Endothelial cell of umbilical vein (primary cell): ENCODE measurements at regions not wholly inside any gene's neighbourhood (a gene's known extent, or its start where the extent isn't known, plus 50 kb on each side); places are given as distances from the start of the nearest gene placed in this dataset.

Experiments used
- BruUV-seq: library from RNA; stranded (reverse); fragments of 400-500 nt; replicated peaks from 2 replicates; lab custom pipeline; 2021; lab: Mats Ljungman, UMichigan
- CTCF ChIA-PET: fragments of 300-600, 350-600 bp; sonication (Branson Sonifier 250); formaldehyde crosslinking; loops from one replicate; lab custom pipeline; 2021; ENCODE audit warnings: antibody characterized with exemption, inconsistent platforms; lab: Charles Lee
- POLR2A ChIA-PET: fragments of 300-600, 350-600 bp; sonication (Branson Sonifier 250); formaldehyde crosslinking; loops from one replicate; lab custom pipeline; 2021; ENCODE audit warnings: antibody characterized with exemption, inconsistent platforms; lab: Charles Lee
- DNase-seq: peaks from one replicate; pipeline ENCODE4 v3.0.0-alpha.2; 2011; ENCODE audit warnings: low read depth, low spot score
- FAIRE-seq: peaks from 2 replicates; lab custom pipeline; 2011; peaks lifted over from hg19 to GRCh38; lab: Jason Lieb, UNC
- H2AFZ ChIP-seq: 2 replicates; pipeline ENCODE4 v1.6.0; 2012; ENCODE audit warnings: low read depth, low read length, control low read depth, inconsistent platforms
- H3K27ac ChIP-seq: 2 replicates; pipeline ENCODE4 v1.5.1; 2011; ENCODE audit warnings: low read depth, mild to moderate bottlenecking, control low read depth, low read length, moderate library complexity; ENCODE audit not compliant: insufficient read depth
- H3K27me3 ChIP-seq, 2 experiments: 2 replicates each; pipeline versions ENCODE4 v1.6.0 to v1.6.1; 2011; ENCODE audit warnings: low read length in 2 of 2, mixed read lengths in 1 of 2; ENCODE audit not compliant: control insufficient read depth in 2 of 2, insufficient read depth in 2 of 2
- H3K36me3 ChIP-seq, 2 experiments: 2 replicates in 1 of 2; 3 replicates in 1 of 2; pipeline ENCODE4 v1.5.1; 2011; ENCODE audit warnings: low read length in 2 of 2, mild to moderate bottlenecking in 1 of 2, moderate library complexity in 1 of 2; ENCODE audit not compliant: control insufficient read depth in 2 of 2, insufficient read depth in 2 of 2; ENCODE audit errors: extremely low read depth in 1 of 2
- H3K4me1 ChIP-seq: 3 replicates; pipeline ENCODE4 v1.5.1; 2011; ENCODE audit warnings: mild to moderate bottlenecking, low read length; ENCODE audit not compliant: control insufficient read depth, insufficient read depth; ENCODE audit errors: extremely low read depth
- H3K4me2 ChIP-seq: 2 replicates; pipeline ENCODE4 v1.6.1; 2011; ENCODE audit warnings: low read length, control low read depth, mixed read lengths; ENCODE audit not compliant: insufficient read depth
- H3K4me3 ChIP-seq, 3 experiments: fragments of 200-600 bp in 1 of 3; sonication (generic), shearing (Covaris generic) in 1 of 3; replicated peaks in 1 of 3; 2 replicates each; pipeline ENCODE4 v1.5.1; 2011 to 2016; ENCODE audit warnings: control low read depth in 3 of 3, low read length in 3 of 3, mild to moderate bottlenecking in 2 of 3, inconsistent platforms in 1 of 3, low read depth in 1 of 3, moderate library complexity in 1 of 3; ENCODE audit not compliant: insufficient read depth in 1 of 3
- H3K79me2 ChIP-seq: 2 replicates; pipeline ENCODE4 v1.6.0; 2012; ENCODE audit warnings: low read length, inconsistent platforms; ENCODE audit not compliant: control insufficient read depth, insufficient read depth
- H3K9ac ChIP-seq: replicated peaks from 2 replicates; pipeline ENCODE3; 2011; ENCODE audit warnings: low read length, control low read depth; ENCODE audit not compliant: insufficient read depth; ENCODE audit errors: extremely low read depth
- H3K9me1 ChIP-seq: replicated peaks from 3 replicates; pipeline ENCODE4 v1.6.0; 2011; ENCODE audit warnings: mild to moderate bottlenecking, low read length; ENCODE audit not compliant: control insufficient read depth, insufficient read depth; ENCODE audit errors: extremely low read depth
- H3K9me3 ChIP-seq: replicated peaks from 2 replicates; pipeline ENCODE4 v1.5.1; 2012; ENCODE audit warnings: low read length, inconsistent platforms; ENCODE audit not compliant: control insufficient read depth, insufficient read depth
- H4K20me1 ChIP-seq: replicated peaks from 2 replicates; pipeline ENCODE3; 2011; ENCODE audit warnings: mild to moderate bottlenecking, low read length; ENCODE audit not compliant: control insufficient read depth, insufficient read depth; ENCODE audit errors: extremely low read depth
- CTCF ChIP-seq, 2 donors: IDR thresholded peaks; 1 replicate in 1 of 2; 2 replicates in 1 of 2; pipeline ENCODE4 v1.5.1; 2011; ENCODE audit warnings: low read length in 2 of 2, mild to moderate bottlenecking in 2 of 2, moderate library complexity in 2 of 2, control low read depth in 1 of 2, inconsistent platforms in 1 of 2, low read depth in 1 of 2; ENCODE audit not compliant: insufficient read depth in 1 of 2; ENCODE audit errors: extremely low read depth in 1 of 2
- EZH2 ChIP-seq: IDR thresholded peaks from 2 replicates; pipeline ENCODE4 v1.6.1; 2012; ENCODE audit warnings: borderline replicate concordance, low read depth, mild to moderate bottlenecking, moderate library complexity, low read length, inconsistent platforms; ENCODE audit not compliant: severe bottlenecking
- FOS ChIP-seq: IDR thresholded peaks from 2 replicates; pipeline ENCODE4 v1.6.1; 2011; ENCODE audit warnings: mild to moderate bottlenecking, low read length, moderate library complexity, borderline replicate concordance; ENCODE audit not compliant: insufficient read depth
- GATA2 ChIP-seq: IDR thresholded peaks from 2 replicates; pipeline ENCODE4 v1.7.0; 2011; ENCODE audit warnings: low read depth, mild to moderate bottlenecking, moderate library complexity, mixed read lengths, low read length; ENCODE audit not compliant: insufficient read length, insufficient read depth
- JUN ChIP-seq: IDR thresholded peaks from 2 replicates; pipeline ENCODE4 v1.6.1; 2011; ENCODE audit warnings: borderline replicate concordance, low read depth; ENCODE audit not compliant: insufficient read length, insufficient read depth
- MAX ChIP-seq: IDR thresholded peaks from 2 replicates; pipeline ENCODE4 v1.6.1; 2011; ENCODE audit not compliant: insufficient read depth, insufficient read length
- MYC ChIP-seq: IDR thresholded peaks from one replicate; pipeline ENCODE4 v1.6.1; 2011; ENCODE audit warnings: mild to moderate bottlenecking, low read depth, low read length
- POLR2A ChIP-seq: IDR thresholded peaks from 2 replicates; pipeline ENCODE4 v1.6.1; 2012; ENCODE audit warnings: low read depth, mild to moderate bottlenecking, control low read depth, low read length
- POLR2AphosphoS5 ChIP-seq: IDR thresholded peaks from 2 replicates; pipeline ENCODE4 v1.6.1; 2012; ENCODE audit warnings: low read depth, mild to moderate bottlenecking, control low read depth, low read length, moderate library complexity; ENCODE audit not compliant: insufficient read depth
- dilution Hi-C: fragments of 300-500 bp; cut with MboI; formaldehyde crosslinking; loops from one replicate; pipeline ENCODE4 v1.15.0; 2019; ENCODE audit warnings: low sequenced_read_pairs; ENCODE audit not compliant: extremely low pct_ligation_motif_present
- intact Hi-C: fragments of 100-400 bp; cut with micrococcal nuclease; formaldehyde crosslinking; loops from one replicate; pipeline ENCODE4 v1.10.0; 2022

GRCh38 chr6:1502041-1502440, 107.7 kb upstream of the FOXC1 start:
- no peaks in the 10 kb centered on the region for H3K79me2 ChIP-seq
- H3K36me3 ChIP-seq, result no peaks in the 10 kb centered on the region
- TF ChIP-seq GATA2 (no peak), POLR2A (no peak), CTCF (IDR thresholded peaks at IDR 0.05; ENCODE audit: extremely low read depth in 1 of 2, insufficient read depth in 1 of 2, low read depth in 1 of 2, low read length in 2 of 2) (no peak), JUN (no peak), MAX (no peak), FOS (no peak)
- DNase-seq (no peak), FAIRE-seq (no peak)
- ChIA-PET CTCF (no interaction called here), POLR2A (no interaction called here)
- dilution Hi-C loops, result no loop called here
- intact Hi-C loops, result no loop called here
- H3K4me2 ChIP-seq, result no peak overlapping the region
- H3K27ac ChIP-seq, result no peak overlapping the region
- H3K27me3 ChIP-seq, result peaks cover 0 to 3% of the 10 kb centered on the region in 2 experiments
- H3K9me3 ChIP-seq, result no peaks in the 10 kb centered on the region
- no peaks in the 10 kb centered on the region for H3K4me1 ChIP-seq
- H3K9ac ChIP-seq, result no peak overlapping the region
- BruUV-seq, result no TSS peak
- no peak overlapping the region for H3K4me3 ChIP-seq
- H3K9me1 ChIP-seq, result no peaks in the 10 kb centered on the region
- H4K20me1 ChIP-seq, result no peaks in the 10 kb centered on the region
- no peak overlapping the region for H2AFZ ChIP-seq

GRCh38 chr6:1503811-1504210, 105.9 kb upstream of the FOXC1 start:
- H4K20me1 ChIP-seq, result no peaks in the 10 kb centered on the region
- H3K9me1 ChIP-seq, result no peaks in the 10 kb centered on the region
- no peaks in the 10 kb centered on the region for H3K9me3 ChIP-seq
- ChIA-PET CTCF (no interaction called here), POLR2A (no interaction called here)
- no peak overlapping the region for H2AFZ ChIP-seq
- no peak overlapping the region for H3K4me3 ChIP-seq
- H3K36me3 ChIP-seq, result no peaks in the 10 kb centered on the region
- H3K79me2 ChIP-seq, result no peaks in the 10 kb centered on the region
- intact Hi-C loops (no loop called here), dilution Hi-C loops (no loop called here)
- FAIRE-seq (no peak), DNase-seq (peak; percentile 86)
- no peak for TF ChIP-seq JUN
- no peak for TF ChIP-seq MAX
- no peak for TF ChIP-seq MYC
- TF ChIP-seq CTCF (IDR thresholded peaks at IDR 0.05; ENCODE audit: extremely low read depth in 1 of 2, insufficient read depth in 1 of 2, low read depth in 1 of 2, low read length in 2 of 2), result no peak
- TF ChIP-seq GATA2, result no peak
- TF ChIP-seq POLR2A, result no peak
- TF ChIP-seq POLR2AphosphoS5, result no peak
- TF ChIP-seq FOS, result no peak
- TF ChIP-seq EZH2, result no peak
- no peak overlapping the region for H3K9ac ChIP-seq
- no TSS peak for BruUV-seq
- H3K4me1 ChIP-seq, result no peaks in the 10 kb centered on the region
- H3K4me2 ChIP-seq, result no peak overlapping the region
- H3K27ac ChIP-seq, result no peak overlapping the region
- H3K27me3 ChIP-seq, result peaks cover 0 to 3% of the 10 kb centered on the region in 2 experiments
